ENCODE measurements at regions not wholly inside any gene's neighbourhood (a gene's known extent, or its start where the extent isn't known, plus 50 kb on each side); places are given as distances from the start of the nearest gene placed in this dataset.

- TF ChIP-seq CTCF (IDR thresholded peaks at IDR 0.05; ENCODE audit: low read length) (no peak), EZH2 (IDR thresholded peaks at IDR 0.05; ENCODE audit: borderline replicate concordance, low read length) (no peak)
Observed at GRCh38 chr20:4071178-4071693, 55.9 kb upstream of the RNF24 start.
